ENCODE measurements at regions not wholly inside any gene's neighbourhood (a gene's known extent, or its start where the extent isn't known, plus 50 kb on each side); places are given as distances from the start of the nearest gene placed in this dataset.

DNA sequence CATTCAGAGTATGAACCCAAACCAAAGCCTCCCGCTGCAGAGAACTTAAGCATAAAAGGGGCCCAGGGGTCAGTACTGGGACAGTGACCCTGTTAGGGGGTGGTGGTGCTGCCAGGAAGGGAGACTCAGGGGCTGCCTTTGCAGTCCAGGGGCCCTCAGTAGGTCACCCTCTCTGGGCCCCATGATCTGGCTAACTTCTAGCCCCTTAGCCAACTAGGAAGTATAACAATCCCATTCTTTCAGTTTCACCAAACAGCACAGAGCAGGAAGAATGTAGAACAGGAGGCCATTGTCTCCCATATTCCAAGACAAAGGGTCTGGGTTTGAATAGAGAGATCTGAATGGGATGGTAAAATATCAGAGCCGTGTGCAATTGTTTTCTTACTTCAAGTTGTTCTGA, 378.6 kb upstream of the C16orf82 start:
- DNase-seq (ENCODE audit: low read depth), result no peak
- no peak overlapping the region for H3K4me3 ChIP-seq (ENCODE audit: low read depth, low read length)
- TF ChIP-seq, protein P1, sequence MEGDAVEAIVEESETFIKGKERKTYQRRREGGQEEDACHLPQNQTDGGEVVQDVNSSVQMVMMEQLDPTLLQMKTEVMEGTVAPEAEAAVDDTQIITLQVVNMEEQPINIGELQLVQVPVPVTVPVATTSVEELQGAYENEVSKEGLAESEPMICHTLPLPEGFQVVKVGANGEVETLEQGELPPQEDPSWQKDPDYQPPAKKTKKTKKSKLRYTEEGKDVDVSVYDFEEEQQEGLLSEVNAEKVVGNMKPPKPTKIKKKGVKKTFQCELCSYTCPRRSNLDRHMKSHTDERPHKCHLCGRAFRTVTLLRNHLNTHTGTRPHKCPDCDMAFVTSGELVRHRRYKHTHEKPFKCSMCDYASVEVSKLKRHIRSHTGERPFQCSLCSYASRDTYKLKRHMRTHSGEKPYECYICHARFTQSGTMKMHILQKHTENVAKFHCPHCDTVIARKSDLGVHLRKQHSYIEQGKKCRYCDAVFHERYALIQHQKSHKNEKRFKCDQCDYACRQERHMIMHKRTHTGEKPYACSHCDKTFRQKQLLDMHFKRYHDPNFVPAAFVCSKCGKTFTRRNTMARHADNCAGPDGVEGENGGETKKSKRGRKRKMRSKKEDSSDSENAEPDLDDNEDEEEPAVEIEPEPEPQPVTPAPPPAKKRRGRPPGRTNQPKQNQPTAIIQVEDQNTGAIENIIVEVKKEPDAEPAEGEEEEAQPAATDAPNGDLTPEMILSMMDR (conservative IDR thresholded peaks at IDR 0.05; ENCODE audit: low read depth, low read length), result no peak

GRCh38 chr16:26688699-26689098, 378.0 kb upstream of the C16orf82 start:
- TF ChIP-seq, protein P1 (conservative IDR thresholded peaks at IDR 0.05; ENCODE audit: low read depth, low read length), result no peak
- H3K4me3 ChIP-seq (ENCODE audit: low read depth, low read length), result no peak overlapping the region
- no peak for DNase-seq (ENCODE audit: low read depth)

- TF ChIP-seq, protein P1 (conservative IDR thresholded peaks at IDR 0.05; ENCODE audit: low read depth, low read length), result no peak
- DNase-seq (ENCODE audit: low read depth), result no peak
- H3K4me3 ChIP-seq (ENCODE audit: low read depth, low read length), result no peak overlapping the region
Observed at GRCh38 chr16:26692658-26693057, 374.1 kb upstream of the C16orf82 start.

DNA sequence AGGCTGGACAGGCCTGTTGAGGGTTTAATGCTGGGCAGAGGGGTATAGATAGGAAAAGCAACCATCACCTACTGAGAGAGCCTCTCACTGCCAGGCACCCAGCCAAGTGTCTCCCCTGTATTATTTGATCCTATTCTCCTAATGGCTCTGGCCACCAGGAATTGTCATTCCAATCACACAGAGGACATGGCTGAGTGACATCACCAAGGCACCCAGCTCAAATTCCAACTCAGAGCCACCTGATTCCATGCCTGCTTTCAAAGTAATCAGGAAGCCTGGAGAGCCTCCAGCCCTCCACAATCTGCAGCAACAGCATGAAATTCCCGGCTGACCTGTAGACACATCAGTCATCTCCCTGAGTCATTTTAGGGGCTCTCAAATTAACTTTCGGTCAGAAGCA, 368.9 kb upstream of the C16orf82 start:
- DNase-seq (ENCODE audit: low read depth), result no peak
- H3K4me3 ChIP-seq (ENCODE audit: low read depth, low read length), result no peak overlapping the region
- TF ChIP-seq, protein P1 (conservative IDR thresholded peaks at IDR 0.05; ENCODE audit: low read depth, low read length), result no peak

DNA sequence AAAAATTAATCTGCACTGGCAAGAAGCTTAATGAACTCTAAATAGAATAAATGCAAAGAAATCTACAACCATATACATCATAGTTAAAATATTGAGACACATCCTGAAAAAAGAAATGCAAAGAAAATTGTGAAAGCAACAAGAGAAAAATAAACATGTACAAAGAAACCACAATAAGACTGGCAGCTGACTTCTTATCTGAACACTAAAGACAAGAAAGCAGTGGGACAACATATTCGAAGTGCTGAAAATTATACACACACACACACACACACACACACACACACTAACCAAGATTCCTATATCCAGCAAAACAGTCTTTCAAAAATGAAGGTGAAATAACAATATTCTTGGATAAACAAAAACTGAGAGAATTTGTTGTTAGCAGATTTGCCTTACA, 366.5 kb upstream of the C16orf82 start:
- DNase-seq (ENCODE audit: low read depth), result no peak

GRCh38 chr16:26701243-26701886, 365.4 kb upstream of the C16orf82 start:
- TF ChIP-seq, protein P1 (conservative IDR thresholded peaks at IDR 0.05; ENCODE audit: low read depth, low read length), result no peak
- no peak overlapping the region for H3K4me3 ChIP-seq (ENCODE audit: low read depth, low read length)
- no peak for DNase-seq (ENCODE audit: low read depth)

More for the DNA sequence above, 366.5 kb upstream of the C16orf82 start:
- TF ChIP-seq, protein P1 (conservative IDR thresholded peaks at IDR 0.05; ENCODE audit: low read depth, low read length), result no peak
- no peak overlapping the region for H3K4me3 ChIP-seq (ENCODE audit: low read depth, low read length)

DNA sequence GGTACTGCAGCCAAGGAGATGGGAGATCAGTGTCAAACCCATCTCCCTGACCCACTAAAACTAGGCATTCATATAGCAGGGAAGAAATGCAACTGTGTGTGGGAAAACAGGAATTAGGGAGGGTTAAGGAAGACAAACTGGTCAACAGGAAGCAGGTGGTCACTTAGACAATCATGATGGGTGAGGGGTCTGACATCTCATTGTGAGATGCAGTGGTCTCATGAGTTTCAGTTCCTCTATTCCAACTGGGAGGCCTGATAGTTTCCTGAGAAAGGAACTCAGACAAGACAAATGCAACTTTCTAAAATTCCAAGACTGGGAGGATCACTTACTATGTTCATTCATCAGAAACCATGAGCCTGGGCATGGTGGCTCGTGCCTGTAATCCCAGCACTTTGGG, 361.4 kb upstream of the C16orf82 start:
- no peak for DNase-seq (ENCODE audit: low read depth)
- no peak overlapping the region for H3K4me3 ChIP-seq (ENCODE audit: low read depth, low read length)

More for the DNA sequence above, 361.4 kb upstream of the C16orf82 start:
- TF ChIP-seq, protein P1 (conservative IDR thresholded peaks at IDR 0.05; ENCODE audit: low read depth, low read length), result no peak
